ENCODE measurements at regions not wholly inside any gene's neighbourhood (a gene's known extent, or its start where the extent isn't known, plus 50 kb on each side); places are given as distances from the start of the nearest gene placed in this dataset.

DNA sequence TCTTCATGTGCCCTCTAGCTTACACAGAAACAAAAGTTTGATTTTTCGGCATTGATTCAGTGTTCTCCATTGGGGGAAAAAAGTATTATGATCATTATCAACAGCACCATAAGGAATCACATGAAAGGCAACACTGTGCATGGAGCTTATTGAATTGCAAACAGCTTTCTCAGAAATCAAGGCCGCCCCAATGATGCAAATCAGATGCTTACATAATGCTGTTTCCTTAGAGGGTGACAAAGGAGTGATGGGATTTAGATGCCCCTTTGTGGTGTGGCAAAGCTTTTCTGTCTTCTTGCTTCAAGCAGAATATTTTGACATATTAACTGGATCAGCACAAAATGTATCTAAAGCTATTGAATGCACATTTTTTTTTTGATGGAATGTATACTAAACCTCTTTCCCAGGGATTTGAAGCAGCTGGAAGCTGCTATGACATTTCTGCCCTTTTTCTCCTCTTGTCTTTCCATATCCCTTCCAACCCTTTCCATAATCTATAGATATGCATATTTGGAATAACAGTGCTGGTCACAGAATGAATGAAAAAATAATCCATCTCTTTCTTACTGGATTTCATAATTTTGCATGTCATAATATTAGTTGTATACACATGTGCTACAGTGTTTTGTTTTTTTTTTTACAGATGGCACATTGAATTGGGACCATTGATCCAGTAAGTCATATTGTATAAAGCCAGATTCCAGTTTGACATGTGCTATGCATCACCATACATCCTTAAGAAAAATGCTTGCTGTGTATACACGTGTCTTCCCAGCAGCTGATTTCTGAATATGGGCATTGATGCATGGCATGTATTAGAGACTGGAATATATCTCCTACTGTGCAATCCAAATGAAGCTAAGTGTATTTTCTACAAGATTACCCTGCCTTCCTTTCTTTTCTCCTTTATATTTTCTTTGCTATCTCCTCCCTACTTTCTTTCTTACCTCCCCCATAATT lies 259.7 kb upstream of the DCN start:
- Histone ChIP-seq H3K27ac (no peak overlapping the region), H3K4me3 (no peak overlapping the region), H3K9me3 (peaks cover 0 to 5% (median 0%) of the 10 kb centered on the region in 12 donors), H3K27me3 (no peaks in the 10 kb centered on the region), H3K36me3 (no peaks in the 10 kb centered on the region), H3K4me1 (no peaks in the 10 kb centered on the region)
- intact Hi-C loops (cut with DNase I) = no loop called here
- TF ChIP-seq, protein P1, sequence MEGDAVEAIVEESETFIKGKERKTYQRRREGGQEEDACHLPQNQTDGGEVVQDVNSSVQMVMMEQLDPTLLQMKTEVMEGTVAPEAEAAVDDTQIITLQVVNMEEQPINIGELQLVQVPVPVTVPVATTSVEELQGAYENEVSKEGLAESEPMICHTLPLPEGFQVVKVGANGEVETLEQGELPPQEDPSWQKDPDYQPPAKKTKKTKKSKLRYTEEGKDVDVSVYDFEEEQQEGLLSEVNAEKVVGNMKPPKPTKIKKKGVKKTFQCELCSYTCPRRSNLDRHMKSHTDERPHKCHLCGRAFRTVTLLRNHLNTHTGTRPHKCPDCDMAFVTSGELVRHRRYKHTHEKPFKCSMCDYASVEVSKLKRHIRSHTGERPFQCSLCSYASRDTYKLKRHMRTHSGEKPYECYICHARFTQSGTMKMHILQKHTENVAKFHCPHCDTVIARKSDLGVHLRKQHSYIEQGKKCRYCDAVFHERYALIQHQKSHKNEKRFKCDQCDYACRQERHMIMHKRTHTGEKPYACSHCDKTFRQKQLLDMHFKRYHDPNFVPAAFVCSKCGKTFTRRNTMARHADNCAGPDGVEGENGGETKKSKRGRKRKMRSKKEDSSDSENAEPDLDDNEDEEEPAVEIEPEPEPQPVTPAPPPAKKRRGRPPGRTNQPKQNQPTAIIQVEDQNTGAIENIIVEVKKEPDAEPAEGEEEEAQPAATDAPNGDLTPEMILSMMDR (IDR thresholded peaks at IDR 0.05) = no peak
- TF ChIP-seq POLR2A (IDR thresholded peaks at IDR 0.05) = no peak
- ATAC-seq = no peak
- no peak for DNase-seq
- WGBS, 4 donors = 70 to 82% (median 74%) methylated on average over 3 of the region's 3 CpGs

DNA sequence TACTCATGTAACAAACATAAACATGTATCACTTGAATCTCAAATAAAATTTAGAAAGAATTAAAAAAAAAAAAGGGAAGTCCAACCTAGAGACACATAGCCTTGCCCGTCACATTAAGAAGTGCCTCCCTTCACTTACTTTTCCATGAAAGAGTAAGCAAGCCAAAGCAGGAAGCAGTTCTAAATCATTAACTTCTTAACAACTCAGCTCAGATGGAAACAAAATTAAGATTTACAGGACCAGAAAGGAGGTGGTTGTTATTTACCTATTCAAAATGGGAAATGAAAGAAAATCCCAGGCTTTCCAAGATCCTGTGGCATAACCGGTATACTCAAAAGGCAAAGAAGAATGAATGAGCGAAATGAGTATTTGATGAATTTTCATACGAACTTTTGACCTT lies 258.6 kb upstream of the DCN start:
- ATAC-seq = no peak
- 88 to 93% (median 92%) methylated on average over 4 of the region's 4 CpGs for WGBS, 4 donors
- peaks cover 0 to 5% (median 0%) of the 10 kb centered on the region in 12 donors for H3K9me3 ChIP-seq
- TF ChIP-seq, protein P1 (IDR thresholded peaks at IDR 0.05) = no peak
- TF ChIP-seq POLR2A (IDR thresholded peaks at IDR 0.05) = no peak
- no peak for DNase-seq
- intact Hi-C loops (cut with DNase I) = no loop called here
- H3K27me3 ChIP-seq = no peaks in the 10 kb centered on the region
- H3K4me3 ChIP-seq = no peak overlapping the region
- no peak overlapping the region for H3K27ac ChIP-seq
- H3K36me3 ChIP-seq = no peaks in the 10 kb centered on the region
- H3K4me1 ChIP-seq = no peaks in the 10 kb centered on the region

- DNase-seq (no peak), ATAC-seq (no peak)
- no peak overlapping the region for H3K4me3 ChIP-seq
- WGBS, 4 donors = 87 to 98% (median 95%) methylated on average over 1 of the region's 1 CpG
- TF ChIP-seq, protein P1 (IDR thresholded peaks at IDR 0.05) = no peak
- no peak for TF ChIP-seq POLR2A (IDR thresholded peaks at IDR 0.05)
- H3K36me3 ChIP-seq = no peaks in the 10 kb centered on the region
- intact Hi-C loops (cut with DNase I) = no loop called here
- H3K9me3 ChIP-seq = no peaks in the 10 kb centered on the region
- no peak overlapping the region for H3K27ac ChIP-seq
- no peaks in the 10 kb centered on the region for H3K27me3 ChIP-seq
- H3K4me1 ChIP-seq = peaks cover 0 to 5% (median 0%) of the 10 kb centered on the region in 12 donors
These were observed 251.5 kb upstream of the DCN start for GRCh38 chr12:91434081-91434480.

DNA sequence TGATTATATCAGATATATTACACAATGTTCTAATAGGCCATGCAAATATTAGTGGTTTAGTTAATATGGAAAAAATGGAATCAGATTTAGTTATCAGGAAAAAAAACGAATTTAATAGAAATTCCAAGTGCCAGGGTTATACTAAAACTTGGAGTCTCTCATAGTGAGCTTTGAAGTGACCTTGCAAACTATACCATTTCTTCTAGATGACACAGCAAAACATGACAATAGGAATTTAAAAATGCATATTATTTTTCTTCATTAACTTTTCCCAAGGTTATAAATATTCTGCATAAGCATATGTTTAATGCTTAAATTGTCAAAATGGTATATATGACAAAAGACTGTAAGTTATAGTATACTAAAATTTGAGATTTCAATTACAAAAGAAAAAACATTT lies 250.1 kb upstream of the DCN start:
- Histone ChIP-seq H3K9me3 (no peaks in the 10 kb centered on the region), H3K27ac (no peak overlapping the region), H3K4me3 (no peak overlapping the region), H3K36me3 (no peaks in the 10 kb centered on the region), H3K27me3 (no peaks in the 10 kb centered on the region), H3K4me1 (peaks cover 0 to 5% (median 0%) of the 10 kb centered on the region in 12 donors)
- no peak for DNase-seq
- 66 to 73% (median 72%) methylated on average over 1 of the region's 1 CpG for WGBS, 4 donors
- no peak for ATAC-seq
- TF ChIP-seq, protein P1 (IDR thresholded peaks at IDR 0.05) = no peak
- no peak for TF ChIP-seq POLR2A (IDR thresholded peaks at IDR 0.05)
- intact Hi-C loops (cut with DNase I) = no loop called here

All from heart left ventricle (tissue), 16 donors.